Upper lobe of left lung (tissue), 6 donors: ENCODE measurements at regions not wholly inside any gene's neighbourhood (a gene's known extent, or its start where the extent isn't known, plus 50 kb on each side); places are given as distances from the start of the nearest gene placed in this dataset.
A peak's percentile ranks its signal among the peaks of the same experiment; 100 is the strongest.

Experiments
- ATAC-seq, 2 donors: fragments of 200-7000 bp; cut with Tn5 transposase; one replicate each; pipeline ENCODE4 v1.9.1; 2022; ENCODE audit warnings: mild to moderate bottlenecking in 2 of 2, moderate library complexity in 2 of 2; ENCODE audit not compliant: low FRiP score in 2 of 2
- DNase-seq, 2 donors: peaks; one replicate each; pipeline ENCODE4 v3.0.0-alpha.2; 2019 to 2020
- H3K27ac ChIP-seq, 4 donors: fragments of 200-600 bp; sonication (generic); one replicate each; pipeline ENCODE4 v1.5.1; 2016 to 2019
- H3K27me3 ChIP-seq, 4 donors: fragments of 200-600 bp; sonication (generic); one replicate each; pipeline ENCODE4 v1.5.1; 2017 to 2019
- H3K36me3 ChIP-seq, 4 donors: fragments of 200-600 bp; sonication (generic); one replicate each; pipeline ENCODE4 v1.5.1; 2016 to 2019
- H3K4me1 ChIP-seq, 4 donors: fragments of 200-600 bp; sonication (generic); one replicate each; pipeline ENCODE4 v1.5.1; 2018 to 2019
- H3K4me3 ChIP-seq, 4 donors: fragments of 200-600 bp; sonication (generic); one replicate each; pipeline ENCODE4 v1.5.1; 2017 to 2019; ENCODE audit warnings: mild to moderate bottlenecking in 2 of 4, moderate library complexity in 1 of 4
- H3K9me3 ChIP-seq, 4 donors: fragments of 200-600 bp; sonication (generic); one replicate each; pipeline ENCODE4 v1.5.1; 2018 to 2019
- EP300 ChIP-seq, 4 donors: sonication (generic); formaldehyde crosslinking; IDR thresholded peaks; one replicate each; pipeline ENCODE4 v1.5.1; 2017; ENCODE audit warnings: antibody characterized with exemption in 4 of 4, control low read depth in 2 of 4
- POLR2A ChIP-seq, 4 donors: fragments of 450-650 bp; IDR thresholded peaks; one replicate each; pipeline ENCODE4 v1.5.1; 2016 to 2017; ENCODE audit warnings: antibody characterized with exemption in 4 of 4, mild to moderate bottlenecking in 2 of 4
- POLR2AphosphoS5 ChIP-seq, 2 donors: sonication (generic); formaldehyde crosslinking; IDR thresholded peaks; one replicate each; pipeline ENCODE4 v1.5.1; 2017; ENCODE audit warnings: antibody characterized with exemption in 2 of 2
- WGBS, 2 donors: methylation state at CpG; one replicate each; pipeline ENCODE4 v1.1.5; 2017 to 2018; 5-methylcytosine and 5-hydroxymethylcytosine counted together
- TF ChIP-seq, protein P1 (sequence below), 6 experiments: fragments of 450-650 bp in 4 of 6; fragments of 200-600 bp in 2 of 6; sonication (generic) in 2 of 6; IDR thresholded peaks; one replicate each; pipeline ENCODE4 v1.5.1; 2016 to 2019; ENCODE audit warnings: antibody characterized with exemption in 6 of 6
- donor health status: DM: no; HTN: no; CAD: no; lungs with moderate emphysema.
- donor health status: DM: no; HTN: yes; CAD: no; lungs with severe emphysema.

DNA sequence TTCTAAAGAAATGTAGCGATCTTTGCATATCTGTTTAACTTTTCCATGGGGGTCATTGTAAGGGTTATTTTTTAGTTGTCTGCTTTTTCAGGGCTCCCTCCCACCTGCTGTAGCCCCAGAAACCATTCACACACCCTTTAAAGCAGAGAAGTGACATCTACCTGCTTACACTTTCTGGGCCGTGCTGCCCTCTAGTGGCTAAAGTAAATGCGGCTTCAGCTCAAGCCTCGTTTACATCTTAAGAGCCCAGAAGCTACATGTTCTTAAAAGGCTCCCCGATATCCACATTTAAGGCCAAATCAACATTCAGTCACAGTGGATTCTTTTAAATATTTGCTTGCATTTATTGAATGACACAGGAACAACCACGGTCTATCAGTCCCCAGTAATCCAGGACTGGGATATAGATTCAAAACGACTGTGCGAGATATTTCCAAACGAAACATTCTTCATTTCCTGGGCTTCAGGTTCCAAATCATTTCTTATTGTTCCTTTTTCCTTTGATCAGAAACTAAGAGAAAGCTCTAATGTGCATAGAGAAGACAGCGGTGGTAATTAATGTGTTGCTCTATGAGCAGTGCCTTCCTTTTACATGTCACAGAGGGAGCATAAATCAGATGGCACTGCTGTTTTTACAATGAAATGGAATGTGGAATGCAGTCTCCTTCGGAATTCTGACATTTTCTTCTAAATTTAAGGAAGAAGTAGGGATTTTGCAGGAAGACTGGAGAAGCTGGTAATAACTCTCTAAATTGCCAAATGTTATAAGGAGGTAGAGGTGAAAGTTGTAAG is 119.9 kb downstream of the RASGEF1B start:
- Histone ChIP-seq H3K27ac (no peak overlapping the region), H3K36me3 (no peaks in the 10 kb centered on the region), H3K27me3 (no peaks in the 10 kb centered on the region), H3K4me3 (no peak overlapping the region), H3K4me1 (no peaks in the 10 kb centered on the region), H3K9me3 (no peaks in the 10 kb centered on the region)
- TF ChIP-seq POLR2A (IDR thresholded peaks at IDR 0.05) (no peak), EP300 (IDR thresholded peaks at IDR 0.05) (no peak), POLR2AphosphoS5 (IDR thresholded peaks at IDR 0.05) (no peak)
- TF ChIP-seq, protein P1, sequence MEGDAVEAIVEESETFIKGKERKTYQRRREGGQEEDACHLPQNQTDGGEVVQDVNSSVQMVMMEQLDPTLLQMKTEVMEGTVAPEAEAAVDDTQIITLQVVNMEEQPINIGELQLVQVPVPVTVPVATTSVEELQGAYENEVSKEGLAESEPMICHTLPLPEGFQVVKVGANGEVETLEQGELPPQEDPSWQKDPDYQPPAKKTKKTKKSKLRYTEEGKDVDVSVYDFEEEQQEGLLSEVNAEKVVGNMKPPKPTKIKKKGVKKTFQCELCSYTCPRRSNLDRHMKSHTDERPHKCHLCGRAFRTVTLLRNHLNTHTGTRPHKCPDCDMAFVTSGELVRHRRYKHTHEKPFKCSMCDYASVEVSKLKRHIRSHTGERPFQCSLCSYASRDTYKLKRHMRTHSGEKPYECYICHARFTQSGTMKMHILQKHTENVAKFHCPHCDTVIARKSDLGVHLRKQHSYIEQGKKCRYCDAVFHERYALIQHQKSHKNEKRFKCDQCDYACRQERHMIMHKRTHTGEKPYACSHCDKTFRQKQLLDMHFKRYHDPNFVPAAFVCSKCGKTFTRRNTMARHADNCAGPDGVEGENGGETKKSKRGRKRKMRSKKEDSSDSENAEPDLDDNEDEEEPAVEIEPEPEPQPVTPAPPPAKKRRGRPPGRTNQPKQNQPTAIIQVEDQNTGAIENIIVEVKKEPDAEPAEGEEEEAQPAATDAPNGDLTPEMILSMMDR (IDR thresholded peaks at IDR 0.05): peak; percentile 54 to 82 (median 65)
- peak in 1 of 2 donors; percentile 55 for DNase-seq
- ATAC-seq: peak; percentile 75 to 77
- 22 to 24% methylated on average over 11 of the region's 11 CpGs for WGBS, 2 donors

DNA sequence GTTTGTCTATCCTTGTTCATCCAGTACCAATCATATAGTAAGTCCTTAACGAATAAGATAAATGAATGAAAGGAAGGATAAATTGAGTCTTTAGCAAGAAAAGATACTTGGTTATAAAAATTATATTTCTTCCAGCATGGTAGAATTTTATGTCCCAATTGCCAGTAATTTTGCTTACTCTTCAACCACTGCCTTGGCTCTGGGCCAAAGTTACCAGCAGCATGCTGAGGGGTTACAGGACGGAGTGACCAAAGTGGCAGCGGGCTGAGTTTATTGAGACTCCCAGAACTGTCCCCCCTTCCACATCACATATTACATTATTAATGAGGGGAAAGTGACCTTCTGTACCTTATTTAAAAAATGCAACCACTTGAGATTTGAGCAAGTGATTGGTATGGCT is 121.7 kb downstream of the RASGEF1B start:
- 88 to 89% methylated on average over 3 of the region's 3 CpGs for WGBS, 2 donors
- DNase-seq: no peak
- H3K9me3 ChIP-seq: no peaks in the 10 kb centered on the region
- no peak overlapping the region for H3K4me3 ChIP-seq
- no peak for ATAC-seq
- no peaks in the 10 kb centered on the region for H3K4me1 ChIP-seq
- TF ChIP-seq EP300 (IDR thresholded peaks at IDR 0.05) (no peak), POLR2A (IDR thresholded peaks at IDR 0.05) (no peak), POLR2AphosphoS5 (IDR thresholded peaks at IDR 0.05) (no peak)
- TF ChIP-seq, protein P1 (IDR thresholded peaks at IDR 0.05): no peak
- H3K27me3 ChIP-seq: no peaks in the 10 kb centered on the region
- H3K27ac ChIP-seq: no peak overlapping the region
- no peaks in the 10 kb centered on the region for H3K36me3 ChIP-seq

DNA sequence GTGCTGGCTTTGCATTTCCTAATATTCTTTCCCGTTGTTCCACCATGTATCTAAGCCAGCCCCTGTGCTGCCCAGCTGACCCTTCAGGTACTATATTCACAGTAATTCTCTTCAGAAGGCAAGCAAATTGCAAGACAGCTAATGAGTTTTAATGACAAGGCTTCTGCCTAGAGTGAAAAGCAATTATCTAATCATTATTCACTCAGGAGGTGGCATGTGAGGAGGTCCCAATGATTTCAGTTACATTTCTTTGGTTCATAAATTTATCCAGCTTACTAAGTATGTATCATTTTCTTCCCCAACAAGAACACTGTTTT is 123.0 kb downstream of the RASGEF1B start:
- H3K4me1 ChIP-seq: no peaks in the 10 kb centered on the region
- ATAC-seq: no peak
- H3K27me3 ChIP-seq: no peaks in the 10 kb centered on the region
- no peak overlapping the region for H3K4me3 ChIP-seq
- 69 to 71% methylated on average over 1 of the region's 1 CpG for WGBS, 2 donors
- TF ChIP-seq POLR2AphosphoS5 (IDR thresholded peaks at IDR 0.05) (no peak), EP300 (IDR thresholded peaks at IDR 0.05) (no peak), POLR2A (IDR thresholded peaks at IDR 0.05) (no peak)
- TF ChIP-seq, protein P1 (IDR thresholded peaks at IDR 0.05): no peak
- H3K36me3 ChIP-seq: no peaks in the 10 kb centered on the region
- H3K9me3 ChIP-seq: no peaks in the 10 kb centered on the region
- no peak overlapping the region for H3K27ac ChIP-seq
- no peak for DNase-seq

DNA sequence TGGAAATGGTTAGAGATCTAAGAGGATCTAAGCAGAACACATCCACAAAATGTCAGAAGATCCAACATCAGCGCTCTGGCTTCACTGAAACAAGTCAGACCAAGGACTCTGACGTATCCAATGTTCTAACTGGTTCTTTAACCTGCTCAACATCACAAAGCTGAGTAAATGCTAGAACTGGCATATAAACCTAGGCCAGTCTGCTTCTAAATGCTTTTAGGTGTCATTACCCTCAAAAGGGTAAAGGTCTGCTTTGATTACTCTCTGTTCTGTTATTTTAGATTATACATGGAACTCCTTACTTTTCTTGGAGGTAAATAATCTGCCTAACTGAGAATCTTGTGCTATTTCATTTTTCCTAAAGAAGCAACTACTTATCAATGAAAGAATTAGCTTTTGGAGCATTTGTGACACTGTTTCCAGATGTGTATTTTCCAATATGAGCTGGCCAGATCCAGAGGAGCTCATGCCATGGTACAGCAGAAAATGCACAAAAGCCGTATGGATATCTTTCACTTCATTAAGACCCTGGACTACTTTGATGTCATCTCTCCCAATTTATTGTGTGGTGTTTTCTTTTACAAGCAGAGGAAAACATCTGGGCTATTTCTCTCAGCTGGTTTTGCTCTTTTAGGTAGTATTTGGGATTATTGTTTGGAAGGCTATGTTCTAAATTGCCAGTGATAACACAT is 123.5 kb downstream of the RASGEF1B start:
- WGBS, 2 donors: 86 to 91% methylated on average over 3 of the region's 3 CpGs

More for the DNA sequence above, 123.5 kb downstream of the RASGEF1B start:
- H3K36me3 ChIP-seq: no peaks in the 10 kb centered on the region
- H3K4me3 ChIP-seq: no peak overlapping the region
- DNase-seq (no peak), ATAC-seq (no peak)
- H3K27me3 ChIP-seq: no peaks in the 10 kb centered on the region
- H3K27ac ChIP-seq: no peak overlapping the region
- no peaks in the 10 kb centered on the region for H3K4me1 ChIP-seq
- TF ChIP-seq POLR2A (IDR thresholded peaks at IDR 0.05) (no peak), EP300 (IDR thresholded peaks at IDR 0.05) (no peak), POLR2AphosphoS5 (IDR thresholded peaks at IDR 0.05) (no peak)
- TF ChIP-seq, protein P1 (IDR thresholded peaks at IDR 0.05): no peak
- H3K9me3 ChIP-seq: no peaks in the 10 kb centered on the region
